GM12873 (cell line): ENCODE measurements at regions not wholly inside any gene's neighbourhood (a gene's known extent, or its start where the extent isn't known, plus 50 kb on each side); places are given as distances from the start of the nearest gene placed in this dataset.

Experiments used
- TF ChIP-seq, protein P1 (sequence below): IDR thresholded peaks from 2 replicates; pipeline ENCODE4 v1.5.1; 2012; ENCODE audit warnings: low read depth, mild to moderate bottlenecking, moderate library complexity, low read length, control low read depth; ENCODE audit not compliant: insufficient read depth; ENCODE audit errors: missing control alignments

- TF ChIP-seq, protein P1, sequence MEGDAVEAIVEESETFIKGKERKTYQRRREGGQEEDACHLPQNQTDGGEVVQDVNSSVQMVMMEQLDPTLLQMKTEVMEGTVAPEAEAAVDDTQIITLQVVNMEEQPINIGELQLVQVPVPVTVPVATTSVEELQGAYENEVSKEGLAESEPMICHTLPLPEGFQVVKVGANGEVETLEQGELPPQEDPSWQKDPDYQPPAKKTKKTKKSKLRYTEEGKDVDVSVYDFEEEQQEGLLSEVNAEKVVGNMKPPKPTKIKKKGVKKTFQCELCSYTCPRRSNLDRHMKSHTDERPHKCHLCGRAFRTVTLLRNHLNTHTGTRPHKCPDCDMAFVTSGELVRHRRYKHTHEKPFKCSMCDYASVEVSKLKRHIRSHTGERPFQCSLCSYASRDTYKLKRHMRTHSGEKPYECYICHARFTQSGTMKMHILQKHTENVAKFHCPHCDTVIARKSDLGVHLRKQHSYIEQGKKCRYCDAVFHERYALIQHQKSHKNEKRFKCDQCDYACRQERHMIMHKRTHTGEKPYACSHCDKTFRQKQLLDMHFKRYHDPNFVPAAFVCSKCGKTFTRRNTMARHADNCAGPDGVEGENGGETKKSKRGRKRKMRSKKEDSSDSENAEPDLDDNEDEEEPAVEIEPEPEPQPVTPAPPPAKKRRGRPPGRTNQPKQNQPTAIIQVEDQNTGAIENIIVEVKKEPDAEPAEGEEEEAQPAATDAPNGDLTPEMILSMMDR: no peak
Observed at GRCh38 chr3:26260139-26260538, 362.4 kb upstream of the LRRC3B start.

DNA sequence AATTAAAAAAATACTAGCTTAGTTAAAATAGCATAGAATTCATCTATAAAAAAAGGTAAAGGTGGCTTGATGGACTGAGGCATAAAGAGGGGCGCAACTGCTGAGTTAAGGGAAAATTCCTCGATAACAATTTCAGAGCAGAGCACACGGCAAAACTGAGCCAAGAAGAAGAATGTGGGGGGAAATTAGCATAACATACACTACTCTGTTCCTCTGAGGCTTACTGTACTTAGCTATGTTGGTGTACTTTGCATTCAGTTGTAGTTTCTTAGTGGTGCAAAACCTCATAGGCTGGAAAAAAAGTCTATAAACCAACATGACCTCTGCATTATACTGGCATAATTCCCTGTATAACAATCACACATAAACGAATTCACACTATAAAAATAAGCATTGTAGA, 357.9 kb upstream of the LRRC3B start:
- TF ChIP-seq, protein P1: no peak

DNA sequence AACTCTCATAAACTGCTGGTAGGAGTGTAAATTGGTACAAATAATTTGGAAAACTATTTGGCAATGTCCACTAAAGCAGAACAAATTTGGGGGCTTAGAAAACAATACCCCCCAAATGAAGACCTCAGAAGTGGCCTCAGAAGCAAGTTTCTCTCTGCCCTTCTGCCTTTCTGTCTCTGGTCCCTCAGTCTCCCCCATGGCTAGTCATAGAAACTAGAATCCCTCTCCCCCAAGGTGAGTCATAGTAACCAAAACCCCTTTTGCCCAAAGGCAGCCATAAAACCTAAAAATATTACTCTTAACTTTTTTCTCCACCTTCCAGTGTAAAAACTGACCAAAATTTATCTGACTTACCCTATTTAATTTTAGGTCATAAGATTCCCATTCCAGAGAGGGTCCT, 350.7 kb upstream of the LRRC3B start:
- TF ChIP-seq, protein P1: no peak

GRCh38 chr3:26273196-26273595, 349.4 kb upstream of the LRRC3B start:
- TF ChIP-seq, protein P1: no peak

DNA sequence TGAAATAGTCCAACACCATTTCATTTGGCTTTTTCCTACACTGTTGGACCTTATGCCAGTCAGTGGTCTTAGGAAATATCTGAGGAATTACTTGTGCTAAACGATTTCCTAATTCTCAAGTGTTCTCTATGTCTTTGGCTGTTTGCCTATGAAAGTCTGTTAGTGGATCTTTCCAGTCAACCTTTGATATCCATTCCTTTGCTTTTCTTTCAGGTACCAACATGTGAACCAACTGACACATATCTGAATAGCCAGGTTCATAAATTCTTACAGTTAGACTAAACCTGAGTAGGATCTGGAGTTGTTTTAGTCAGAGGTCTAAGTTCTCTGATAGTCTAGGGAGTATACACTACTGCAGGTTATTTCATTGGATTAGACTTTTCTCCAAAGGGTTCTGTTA, 343.5 kb upstream of the LRRC3B start:
- TF ChIP-seq, protein P1: no peak

- TF ChIP-seq, protein P1: no peak
Observed at GRCh38 chr3:26280517-26280916, 342.1 kb upstream of the LRRC3B start.

DNA sequence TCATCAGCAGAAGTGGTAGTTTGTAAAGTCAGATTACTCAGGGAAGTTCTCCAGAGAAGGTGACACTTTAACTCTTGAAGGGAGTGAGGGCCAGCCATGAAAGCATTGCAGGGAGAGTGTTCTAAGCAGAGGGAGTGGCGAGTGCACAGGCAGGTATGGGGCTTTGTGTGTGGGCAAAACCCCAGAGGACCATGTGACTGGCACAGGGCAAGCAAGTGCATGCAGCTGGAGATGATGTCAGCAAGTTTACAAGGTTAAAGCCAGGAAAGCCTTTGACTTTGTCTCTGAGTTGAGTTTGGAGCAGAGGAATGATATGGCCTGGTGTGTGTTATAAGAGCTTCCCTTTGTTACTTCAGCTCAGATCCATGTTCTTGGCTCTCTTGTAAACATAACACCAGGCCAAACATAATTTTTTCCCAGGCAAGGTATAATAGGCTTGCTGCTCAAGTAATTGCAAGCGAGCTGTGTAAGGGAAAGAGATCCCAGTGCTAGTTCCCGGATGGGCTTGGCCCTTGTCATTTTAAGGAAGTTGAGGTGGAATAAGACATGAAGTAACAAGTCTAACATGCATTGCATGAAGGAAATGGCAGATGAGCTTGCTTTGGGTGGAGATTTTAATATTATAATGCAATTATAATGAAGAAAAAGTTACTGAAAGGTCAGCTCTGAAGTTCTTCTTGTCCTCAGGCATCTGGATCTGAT, 341.1 kb upstream of the LRRC3B start:
- TF ChIP-seq, protein P1: no peak
